ENCODE measurements at regions not wholly inside any gene's neighbourhood (a gene's known extent, or its start where the extent isn't known, plus 50 kb on each side); places are given as distances from the start of the nearest gene placed in this dataset.

DNA sequence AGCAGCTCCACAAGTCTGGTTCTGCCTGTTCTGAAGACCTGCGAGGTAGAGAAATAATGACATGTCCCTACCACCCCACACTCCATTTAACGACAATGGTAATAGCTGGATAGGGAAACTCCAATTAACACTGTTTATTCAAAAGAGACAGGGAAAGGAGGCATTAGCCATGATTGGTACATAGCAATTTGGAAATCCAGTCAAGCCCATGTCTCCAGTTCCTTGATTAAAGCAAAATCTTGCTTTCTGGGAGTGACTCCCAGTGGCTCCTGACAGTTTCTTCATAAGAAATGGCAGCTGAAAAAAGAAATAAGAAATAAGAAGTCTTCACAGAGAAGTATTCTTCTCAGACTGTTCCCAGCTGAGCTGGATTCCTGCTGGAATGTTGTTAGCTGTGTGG is 140.7 kb upstream of the LYZL2 start:
- intact Hi-C loops (cut with DNase I) = no loop called here
- no peak for DNase-seq (ENCODE audit: low spot score)

DNA sequence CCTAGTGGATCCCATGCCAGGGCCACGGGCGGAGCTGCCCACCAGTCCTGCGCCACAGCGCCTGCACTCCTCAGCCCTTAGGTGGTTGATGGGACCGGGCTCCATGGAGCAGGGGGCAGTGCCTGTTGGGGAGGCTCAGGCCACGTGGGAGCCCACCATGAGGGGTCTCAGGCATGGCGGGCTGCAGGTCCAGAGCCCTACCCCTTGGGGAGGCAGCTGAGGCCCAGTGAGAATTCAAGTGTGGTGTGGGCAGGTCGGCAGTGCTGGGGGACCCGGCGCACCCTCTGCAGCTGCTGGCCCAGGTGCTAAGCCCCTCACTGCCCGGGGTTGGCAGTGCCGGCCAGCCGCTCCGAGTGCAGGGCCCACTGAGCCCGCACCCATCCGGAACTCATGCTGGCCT is 139.8 kb upstream of the LYZL2 start:
- DNase-seq (ENCODE audit: low spot score) = no peak
- intact Hi-C loops (cut with DNase I) = no loop called here

DNA sequence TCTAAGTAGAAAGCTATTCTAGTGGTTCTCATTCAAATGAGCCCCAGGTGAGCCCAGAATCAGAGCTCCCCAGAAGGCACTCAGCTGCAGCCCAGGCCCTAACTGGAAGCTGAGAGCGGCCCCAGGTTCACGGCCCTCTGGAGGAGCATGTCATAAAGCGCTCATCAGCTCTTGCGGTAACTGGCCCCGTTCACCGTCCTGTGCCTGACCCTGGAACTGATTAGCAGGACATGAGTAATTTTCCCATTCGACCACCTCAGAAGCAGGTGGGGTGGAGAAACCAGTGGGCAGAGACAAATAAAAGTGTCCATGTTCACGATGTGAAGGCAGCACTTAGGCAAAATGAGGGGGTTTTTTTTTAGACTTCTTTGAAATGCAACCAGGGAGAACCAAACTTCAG is 136.1 kb upstream of the LYZL2 start:
- peak; percentile 41 for DNase-seq (ENCODE audit: low spot score)
- intact Hi-C loops (cut with DNase I) = no loop called here

DNA sequence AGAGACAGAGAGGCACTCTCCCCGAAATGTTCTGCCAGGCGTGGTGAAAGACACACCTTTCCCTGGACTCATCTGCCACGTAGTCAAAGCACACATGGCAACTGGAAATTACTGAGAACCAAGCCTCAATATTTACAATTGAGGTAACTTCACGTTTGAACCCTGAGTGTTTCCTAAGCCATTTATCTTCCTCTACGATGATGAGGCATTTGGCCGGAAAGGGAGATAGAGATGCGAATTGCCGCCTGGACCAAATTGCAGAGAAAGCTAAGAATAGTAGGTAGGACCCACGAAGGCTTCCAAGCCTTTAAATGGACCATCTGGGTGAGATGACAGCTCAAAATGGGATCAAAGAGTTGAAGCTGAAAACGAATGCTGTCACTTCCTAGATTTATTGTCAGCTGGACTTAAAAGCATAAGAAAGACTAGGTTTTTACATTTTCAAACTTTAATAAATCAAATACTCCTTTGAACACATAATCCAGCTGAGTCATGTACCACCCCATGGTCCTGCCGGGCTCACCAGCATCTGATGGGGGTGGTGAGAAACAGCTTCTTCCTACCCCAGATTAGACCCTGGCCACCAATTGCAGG is 135.6 kb upstream of the LYZL2 start:
- DNase-seq (ENCODE audit: low spot score) = no peak
- intact Hi-C loops (cut with DNase I) = no loop called here

DNA sequence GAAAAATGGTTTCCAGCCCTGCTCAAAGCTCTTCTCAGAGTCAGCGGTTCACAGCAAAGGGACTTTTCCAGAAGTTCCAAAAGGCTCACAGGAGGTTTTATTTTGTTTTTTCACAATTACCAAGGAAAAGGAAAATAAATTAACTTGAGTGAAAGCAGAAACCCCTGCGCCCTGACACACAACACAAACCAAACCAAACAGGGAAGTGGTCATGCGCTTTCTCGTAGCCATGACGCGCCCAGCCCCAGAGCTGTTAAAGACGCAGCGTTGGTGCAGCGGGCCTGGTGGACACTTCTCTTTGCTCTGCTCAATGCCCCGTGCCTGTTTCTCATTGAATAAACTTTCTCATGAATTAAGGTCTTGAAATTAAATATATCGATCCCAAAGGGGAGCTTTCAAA is 134.4 kb upstream of the LYZL2 start:
- intact Hi-C loops (cut with DNase I) = no loop called here
- DNase-seq (ENCODE audit: low spot score) = peak; percentile 85

DNA sequence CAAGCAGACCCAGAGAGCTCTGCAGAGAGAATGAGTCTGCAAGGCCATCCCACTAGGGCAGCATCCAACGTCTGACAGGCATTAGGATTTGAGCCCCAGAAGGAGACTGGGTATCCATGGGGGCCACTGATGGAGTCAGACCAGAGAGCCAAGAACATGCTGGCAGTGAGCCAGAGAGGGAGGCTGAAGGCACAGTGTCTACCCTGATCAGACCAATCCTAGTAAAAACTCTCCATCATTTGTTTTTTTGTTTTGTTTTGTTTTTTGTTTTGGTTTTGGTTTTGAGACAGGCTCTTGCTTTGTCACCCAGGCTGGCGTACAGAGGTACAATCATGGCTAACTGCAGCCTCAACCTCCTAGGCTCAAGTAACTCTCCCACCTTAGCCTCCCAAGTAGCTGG is 133.1 kb upstream of the LYZL2 start:
- peak; percentile 9 for DNase-seq (ENCODE audit: low spot score)
- intact Hi-C loops (cut with DNase I) = no loop called here

DNA sequence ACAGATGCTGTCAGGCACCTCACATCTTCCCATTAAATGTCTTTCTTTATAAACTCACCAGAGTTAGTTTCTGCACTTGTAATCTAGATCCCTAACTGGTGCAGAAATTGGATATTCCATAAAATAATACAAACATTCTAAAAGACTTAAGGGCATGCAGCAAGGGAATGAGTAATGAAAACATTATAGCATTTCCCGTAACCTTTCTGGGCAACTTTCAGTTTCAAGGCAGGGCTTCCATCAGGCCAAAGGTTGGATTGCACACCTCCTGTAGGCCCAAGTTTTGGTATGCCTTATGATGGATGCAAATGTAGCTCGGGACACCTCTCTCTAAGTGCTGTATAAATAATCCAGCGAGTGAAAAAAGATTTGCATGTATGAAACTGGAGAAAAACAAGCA is 129.9 kb upstream of the LYZL2 start:
- intact Hi-C loops (cut with DNase I) = loop anchor here in 1 of 2 donors (10.0 kb wide), 1 partner anchor 1045 kb away; no protein-coding TSS in a partner anchor
- no peak for DNase-seq (ENCODE audit: low spot score)

DNA sequence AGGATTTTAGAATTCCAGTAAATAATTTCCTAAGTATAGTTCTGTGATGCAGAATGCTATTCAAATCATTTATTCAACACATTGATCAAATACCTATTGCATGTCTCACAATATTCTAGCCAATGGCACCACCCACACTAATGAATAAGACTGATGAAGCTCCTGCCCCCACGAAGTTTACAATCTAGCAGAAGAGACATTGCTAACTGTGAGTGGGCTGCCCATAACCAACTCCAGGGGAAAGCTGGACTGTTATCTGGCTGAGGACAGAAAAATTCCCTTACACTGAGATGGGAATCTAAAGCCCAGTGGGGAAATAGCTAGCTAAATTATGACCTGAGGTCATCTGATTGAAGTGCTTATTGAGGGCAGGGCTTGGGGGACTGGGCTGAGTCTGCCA is 128.8 kb upstream of the LYZL2 start:
- intact Hi-C loops (cut with DNase I) = loop anchor here in 1 of 2 donors (10.0 kb wide), 1 partner anchor 1046 kb away; no protein-coding TSS in a partner anchor

DNA sequence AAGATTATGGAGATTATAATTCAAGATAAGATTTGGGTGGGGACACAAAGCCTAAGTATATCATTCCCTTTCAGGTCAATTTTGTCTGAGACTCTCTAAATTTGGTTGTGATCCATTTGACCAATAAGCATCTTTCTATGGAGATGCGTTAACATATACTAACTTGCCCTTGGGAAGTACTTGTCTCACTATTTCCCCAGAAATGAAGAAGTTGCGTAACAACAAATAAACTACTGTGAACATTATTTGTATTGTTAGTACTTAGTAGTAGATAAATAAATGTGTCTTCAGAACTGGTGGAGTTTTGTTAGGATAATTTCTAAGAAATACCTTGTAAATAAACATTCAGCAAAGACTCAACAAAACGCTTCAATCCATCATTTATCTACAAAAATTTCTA is 127.3 kb upstream of the LYZL2 start:
- no peak for DNase-seq (ENCODE audit: low spot score)
- intact Hi-C loops (cut with DNase I) = loop anchor here in 1 of 2 donors (10.0 kb wide), 1 partner anchor 1048 kb away; no protein-coding TSS in a partner anchor

More for the DNA sequence above, 128.8 kb upstream of the LYZL2 start:
- peak; percentile 2 for DNase-seq (ENCODE audit: low spot score)

DNA sequence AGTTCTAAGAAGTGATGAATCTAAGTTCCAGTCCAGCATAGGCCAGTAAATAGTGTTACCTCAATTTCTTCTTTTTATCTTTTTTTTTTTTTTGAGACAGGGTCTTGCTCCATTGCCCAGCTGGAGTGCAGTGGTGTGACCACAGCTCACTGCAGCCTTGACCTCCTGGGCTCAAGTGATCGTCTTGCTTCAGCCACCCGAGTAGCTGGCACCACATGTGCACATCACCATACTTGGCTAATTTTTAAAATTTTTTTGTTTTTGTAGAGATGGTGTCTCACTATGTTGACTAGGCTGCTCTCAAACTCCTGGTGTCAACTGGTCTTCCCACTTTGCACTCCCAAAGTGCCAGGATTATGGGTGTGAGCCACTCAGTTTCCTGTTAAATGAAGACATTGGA is 126.6 kb upstream of the LYZL2 start:
- DNase-seq (ENCODE audit: low spot score) = peak; percentile 8
- intact Hi-C loops (cut with DNase I) = loop anchor here in 1 of 2 donors (10.0 kb wide), 1 partner anchor 1049 kb away; no protein-coding TSS in a partner anchor

DNA sequence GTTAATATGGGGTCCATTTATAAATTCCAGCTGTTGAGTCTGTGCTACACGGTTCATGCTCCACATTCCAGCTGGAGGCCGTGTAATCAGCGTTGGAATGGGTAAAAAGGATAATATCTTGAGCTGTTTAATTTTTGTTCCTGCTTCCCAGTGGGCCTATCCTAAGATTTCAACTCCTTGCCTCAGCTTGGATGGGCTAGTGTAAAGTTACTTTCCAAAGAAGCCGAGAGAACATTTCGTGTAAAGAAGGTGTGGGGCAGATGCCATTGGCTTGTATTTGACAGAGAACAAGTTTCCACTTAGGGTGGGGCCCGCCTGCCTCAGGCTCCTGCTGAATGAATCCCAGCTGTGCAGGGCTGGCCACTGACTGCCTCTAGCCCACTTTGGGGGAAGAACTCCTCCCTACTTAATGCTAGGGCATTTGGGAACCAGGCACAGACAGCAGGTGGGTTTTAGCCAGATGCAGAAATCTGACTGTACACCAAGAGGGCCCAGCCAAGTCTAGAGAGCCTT is 125.9 kb upstream of the LYZL2 start:
- intact Hi-C loops (cut with DNase I) = loop anchor here in 1 of 2 donors (10.0 kb wide), 1 partner anchor 1049 kb away; no protein-coding TSS in a partner anchor
- DNase-seq (ENCODE audit: low spot score) = peak; percentile 67

DNA sequence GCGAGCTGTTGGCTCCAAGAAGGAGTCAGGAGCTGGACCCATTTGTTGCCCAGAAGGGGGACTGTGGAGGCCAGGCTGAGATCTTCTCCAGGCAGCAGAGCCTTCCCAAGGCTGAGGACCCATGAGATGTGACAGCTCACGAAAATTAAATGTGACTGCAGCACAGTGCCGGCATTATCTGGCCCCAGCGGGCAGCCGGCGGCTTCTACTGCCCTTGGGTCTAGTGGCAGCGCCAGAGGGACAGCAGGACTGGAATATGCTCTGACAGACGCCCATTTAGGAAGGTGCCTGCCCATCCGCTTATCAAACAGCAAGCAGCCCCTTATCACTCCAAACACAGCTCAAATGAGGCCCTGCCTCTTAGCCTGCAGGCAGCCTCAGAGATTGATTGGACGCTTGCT is 122.9 kb upstream of the LYZL2 start:
- intact Hi-C loops (cut with DNase I) = loop anchor here in 1 of 2 donors (10.0 kb wide), 1 partner anchor 1052 kb away; no protein-coding TSS in a partner anchor
- peak; percentile 56 for DNase-seq (ENCODE audit: low spot score)

DNA sequence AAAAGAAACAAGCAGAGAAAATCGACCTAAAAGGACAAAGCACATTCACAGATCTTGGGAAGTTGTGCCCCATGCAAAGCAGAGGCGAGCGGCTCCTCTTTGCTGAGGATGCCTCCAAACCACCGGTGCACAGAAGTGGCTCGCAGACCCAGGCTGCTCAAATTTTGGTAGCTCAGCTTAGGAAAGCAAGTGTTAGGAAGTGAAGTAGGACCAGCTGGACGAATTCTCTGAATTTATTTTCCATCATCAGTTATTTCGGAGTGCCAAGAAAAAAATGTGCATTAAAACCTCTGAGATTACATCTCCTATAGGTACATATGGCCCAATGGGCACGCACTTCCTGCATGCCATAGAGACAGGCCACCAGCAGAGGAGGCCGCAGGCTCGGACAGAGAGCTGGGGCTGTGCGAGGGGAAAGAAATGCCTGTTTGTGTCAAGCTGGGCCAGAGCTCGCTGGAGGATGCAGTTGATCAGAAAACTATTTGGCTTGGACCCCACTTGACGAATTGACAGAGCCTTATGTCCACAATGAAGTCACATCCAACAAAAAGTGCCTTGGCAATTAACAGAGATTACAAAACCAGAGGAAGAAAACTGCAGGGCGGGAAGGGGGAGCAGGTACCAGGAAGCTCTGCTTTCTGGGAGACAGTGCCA is 122.3 kb upstream of the LYZL2 start:
- intact Hi-C loops (cut with DNase I) = loop anchor here in 1 of 2 donors (10.0 kb wide), 1 partner anchor 1053 kb away; no protein-coding TSS in a partner anchor
- peak; percentile 93 for DNase-seq (ENCODE audit: low spot score)

DNA sequence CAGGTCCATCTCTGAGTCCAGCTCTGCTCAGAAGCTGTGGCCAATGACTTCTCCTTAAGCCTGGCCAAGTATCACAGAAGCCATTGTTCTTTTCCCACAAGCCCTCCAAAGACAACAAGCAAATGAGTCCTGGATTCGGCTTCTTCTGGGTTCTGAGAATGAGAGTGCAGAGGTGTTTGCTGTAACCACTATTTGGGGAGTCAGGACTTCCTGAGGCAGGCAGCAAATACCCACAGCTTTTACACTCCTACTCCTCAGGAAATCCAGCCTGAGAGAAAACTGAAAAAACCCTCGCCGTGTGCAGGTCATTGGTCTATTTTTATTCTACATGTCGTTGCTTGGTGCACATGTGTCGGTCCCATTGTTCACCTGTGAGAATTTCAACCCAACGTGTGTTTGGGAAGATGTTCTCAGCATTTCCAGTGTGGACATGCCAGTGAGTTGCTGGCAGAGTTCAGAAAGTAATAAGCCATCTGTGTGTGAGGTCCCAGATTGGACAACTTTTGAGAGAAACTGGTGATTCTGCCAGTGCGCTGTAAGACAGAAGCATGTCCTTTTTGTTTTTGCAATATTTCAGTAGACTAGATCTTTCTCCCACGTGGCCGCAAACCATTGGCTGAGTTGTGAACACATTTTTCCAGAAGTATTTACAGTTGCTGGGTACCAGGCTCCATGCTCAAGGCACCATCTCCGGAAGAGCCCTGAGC is 121.6 kb upstream of the LYZL2 start:
- intact Hi-C loops (cut with DNase I) = loop anchor here in 1 of 2 donors (10.0 kb wide), 1 partner anchor 1054 kb away; no protein-coding TSS in a partner anchor
- no peak for DNase-seq (ENCODE audit: low spot score)

DNA sequence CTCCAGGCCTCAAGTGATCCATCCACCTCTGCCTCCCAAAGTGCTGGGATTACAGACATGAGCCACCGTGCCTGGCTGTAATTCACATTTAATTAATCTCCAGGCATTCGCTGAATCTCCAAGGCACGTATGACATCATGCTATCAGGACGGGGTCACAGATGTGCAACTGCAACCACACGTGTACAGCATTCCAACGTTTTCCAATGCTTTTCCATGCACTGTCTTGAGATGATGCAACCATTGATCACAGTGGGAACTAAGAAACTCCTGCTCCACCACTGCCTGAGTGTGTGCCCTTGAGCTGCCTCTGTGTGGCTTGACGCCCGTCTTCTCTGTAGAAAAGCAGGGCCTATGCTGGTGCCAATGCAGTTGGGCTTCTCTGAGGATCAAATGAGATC is 119.8 kb upstream of the LYZL2 start:
- DNase-seq (ENCODE audit: low spot score) = peak; percentile 24
- intact Hi-C loops (cut with DNase I) = no loop called here

DNA sequence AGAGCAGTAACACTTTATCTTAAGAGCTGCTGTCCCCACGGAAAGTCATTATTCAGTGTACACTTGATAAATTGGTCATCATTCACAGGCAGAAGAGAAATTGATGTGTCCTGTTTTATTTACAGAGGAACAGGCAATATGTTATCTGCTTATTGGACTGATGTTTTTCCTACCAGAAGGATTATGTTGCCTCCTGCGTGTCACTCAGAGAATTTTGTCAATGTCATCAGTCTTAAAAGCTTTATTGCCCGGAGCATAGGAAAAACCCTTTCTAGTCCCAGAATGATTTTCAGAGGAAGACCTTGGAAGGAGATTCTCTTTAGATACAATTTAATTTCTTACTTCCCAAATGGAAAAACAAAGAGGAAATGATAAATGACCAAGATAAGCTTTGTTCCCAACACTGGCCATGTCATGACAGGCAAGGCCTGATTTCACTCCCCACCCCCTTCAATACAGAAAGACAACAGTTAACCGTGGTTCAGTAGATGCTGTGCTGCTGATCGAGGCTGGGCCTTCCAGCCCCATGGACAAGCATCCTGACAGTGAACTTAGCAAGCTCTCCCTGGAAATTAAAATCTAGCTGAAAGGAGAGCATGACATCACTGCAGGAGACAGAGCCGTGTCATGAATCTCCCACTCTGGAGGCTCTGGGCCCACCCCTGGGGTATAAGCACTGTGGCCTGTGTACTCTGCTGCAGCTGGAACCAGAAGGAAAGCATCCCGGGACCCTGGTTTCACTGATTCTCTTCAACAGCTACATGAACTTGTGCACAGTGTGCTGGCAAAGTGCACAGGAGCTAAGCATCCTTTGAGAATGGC is 118.8 kb upstream of the LYZL2 start:
- peak; percentile 19 for DNase-seq (ENCODE audit: low spot score)
- intact Hi-C loops (cut with DNase I) = no loop called here

DNA sequence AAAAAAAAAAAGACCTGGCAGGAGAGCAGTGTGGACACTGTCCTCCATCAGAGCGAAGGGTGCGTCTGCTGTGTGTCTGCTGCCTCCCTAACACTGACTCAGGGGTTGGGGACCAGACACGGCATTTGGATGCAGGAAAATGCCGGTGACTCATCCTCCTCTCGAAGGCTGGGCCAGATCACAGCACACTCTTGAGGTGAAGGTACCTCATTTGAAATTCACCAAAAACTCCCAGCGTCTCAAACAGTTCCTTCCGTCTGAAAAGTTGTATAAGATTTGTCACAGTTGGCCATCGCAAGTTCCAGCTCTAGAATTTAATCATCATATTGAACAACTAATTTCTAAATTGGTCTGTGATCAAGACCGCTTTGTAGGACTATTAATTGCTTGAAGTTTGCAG is 118.1 kb upstream of the LYZL2 start:
- intact Hi-C loops (cut with DNase I) = no loop called here
- peak; percentile 78 for DNase-seq (ENCODE audit: low spot score)

DNA sequence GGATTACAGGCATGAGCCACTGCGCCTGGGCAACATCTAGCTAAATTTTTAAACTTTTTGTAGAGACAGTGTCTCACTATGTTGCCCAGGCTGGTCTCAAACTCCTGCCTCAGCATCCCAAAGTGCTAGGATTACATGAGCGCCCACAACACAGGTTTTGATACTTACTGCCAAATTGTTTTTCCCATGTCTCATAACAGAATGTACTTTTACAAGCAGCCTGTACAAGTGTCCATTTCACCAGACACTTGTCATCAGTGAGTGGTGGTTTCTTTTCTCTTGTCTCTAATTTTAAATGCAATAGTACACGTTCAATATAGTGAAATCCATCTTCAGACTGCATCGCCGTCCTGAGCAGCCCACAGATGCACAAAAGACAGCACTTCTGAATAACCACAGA is 116.4 kb upstream of the LYZL2 start:
- peak; percentile 5 for DNase-seq (ENCODE audit: low spot score)
- intact Hi-C loops (cut with DNase I) = no loop called here

DNA sequence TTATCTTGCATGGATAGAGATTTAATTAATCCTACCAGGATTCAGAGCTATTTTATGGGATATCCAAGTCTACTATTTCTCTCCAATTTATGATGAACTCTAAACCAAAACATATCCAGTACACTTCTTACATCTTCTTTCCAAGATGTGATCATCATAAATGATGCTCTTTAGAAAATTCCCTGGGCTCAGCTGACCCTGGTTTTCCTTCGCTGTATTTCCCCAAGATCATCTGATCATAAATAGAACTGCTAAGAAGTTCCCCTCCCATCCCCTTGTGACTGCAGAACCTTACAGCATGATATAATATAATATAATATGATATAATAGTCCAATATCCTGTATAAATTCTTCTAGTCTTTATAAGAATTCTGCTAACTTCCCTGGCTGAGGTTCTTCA is 114.6 kb upstream of the LYZL2 start:
- DNase-seq (ENCODE audit: low spot score) = no peak
- intact Hi-C loops (cut with DNase I) = no loop called here
